Tibial nerve (tissue), 4 donors: ENCODE measurements at regions not wholly inside any gene's neighbourhood (a gene's known extent, or its start where the extent isn't known, plus 50 kb on each side); places are given as distances from the start of the nearest gene placed in this dataset.

Experiments used
- CTCF ChIP-seq, 5 experiments: fragments of 200-600 bp in 3 of 5; fragments of 450-650 bp in 2 of 5; sonication (generic) in 3 of 5; IDR thresholded peaks; one replicate each; pipeline ENCODE4 v1.5.1; 2016 to 2019; ENCODE audit warnings: antibody characterized with exemption in 5 of 5, mild to moderate bottlenecking in 3 of 5, moderate library complexity in 2 of 5
- EP300 ChIP-seq, 2 donors: sonication (generic); formaldehyde crosslinking; IDR thresholded peaks; one replicate each; pipeline ENCODE4 v1.6.1; 2017; ENCODE audit warnings: antibody characterized with exemption in 2 of 2, mild to moderate bottlenecking in 1 of 2
- POLR2A ChIP-seq, 2 donors: fragments of 450-650 bp; IDR thresholded peaks; one replicate each; pipeline ENCODE4 v1.6.1; 2017; ENCODE audit warnings: antibody characterized with exemption in 2 of 2, mild to moderate bottlenecking in 2 of 2, moderate library complexity in 2 of 2

- TF ChIP-seq CTCF (IDR thresholded peaks at IDR 0.05): no peak
- no peak for TF ChIP-seq POLR2A (IDR thresholded peaks at IDR 0.05)
- no peak for TF ChIP-seq EP300 (IDR thresholded peaks at IDR 0.05)
Observed at GRCh38 chr14:22513066-22513812, 75.8 kb downstream of the DAD1 start.
